ENCODE measurements at regions not wholly inside any gene's neighbourhood (a gene's known extent, or its start where the extent isn't known, plus 50 kb on each side); places are given as distances from the start of the nearest gene placed in this dataset.

- SMC1A ChIA-PET (ENCODE audit: uncharacterized antibody, unreplicated experiment) = interaction anchor here (1.4 kb wide), 1 partner anchor 243 kb away, joined by 3 read pairs; no protein-coding TSS in a partner anchor
- intact Hi-C loops (cut with micrococcal nuclease; ENCODE audit: unreplicated experiment) = no loop called here
Measured at GRCh38 chr19:28457620-28458019, 755.3 kb downstream of the UQCRFS1 start.

More at GRCh38 chr19:28457620-28458019, 755.3 kb downstream of the UQCRFS1 start:
- H3K27ac ChIP-seq (ENCODE audit: control insufficient read depth, insufficient read depth) = no peak overlapping the region
- POLR2A ChIA-PET = interaction anchor here (0.7 kb wide), 2 partner anchors 49 to 68 kb away, joined by 4 to 5 read pairs; no protein-coding TSS in a partner anchor
- no TSS peak for BruUV-seq (replicated peaks)
- ATAC-seq = no peak
- no peak for FAIRE-seq
- no peaks in the 10 kb centered on the region for H3K79me2 ChIP-seq (ENCODE audit: control insufficient read depth, insufficient read depth, low read length)
- H2AFZ ChIP-seq (ENCODE audit: control insufficient read depth, low read depth, low read length) = no peak overlapping the region
- no peaks in the 10 kb centered on the region for H4K20me1 ChIP-seq (ENCODE audit: control insufficient read depth, insufficient read depth)
- no peak overlapping the region for H3K4me2 ChIP-seq (ENCODE audit: control insufficient read depth, insufficient read depth)
- H3K4me1 ChIP-seq (ENCODE audit: control insufficient read depth, insufficient read depth, low read length) = no peaks in the 10 kb centered on the region
- no peak overlapping the region for H3K4me3 ChIP-seq
- DNase-seq (ENCODE audit: low read depth, low spot score) = no peak
- in situ Hi-C loops (cut with MboI) = no loop called here
- H3K9me3 ChIP-seq (replicated peaks; ENCODE audit: control insufficient read depth, insufficient read depth, low read length) = no peaks in the 10 kb centered on the region; the same call in 2 of the 3 replicates
- 0% methylated on average over 2 of the region's 2 CpGs for WGBS (ENCODE audit: insufficient coverage, insufficient replicate concordance, low lambda C conversion rate, missing lambda C conversion rate)
- no peaks in the 10 kb centered on the region for H3K27me3 ChIP-seq (replicated peaks in 1 of 2; ENCODE audit: control insufficient read depth in 2 of 2, insufficient read depth in 2 of 2, low read length in 1 of 2)
- CTCF ChIA-PET = interaction anchor here (0.8 to 1.7 kb wide), 2 partner anchors 54 to 176 kb away, joined by 3 to 8 read pairs; no protein-coding TSS in a partner anchor
- RAD21 ChIA-PET (ENCODE audit: unreplicated experiment) = interaction anchor here (2.2 kb wide), 1 partner anchor 176 kb away, joined by 7 read pairs; no protein-coding TSS in a partner anchor
- no peak for TF ChIP-seq USF2 (IDR thresholded peaks at IDR 0.05; ENCODE audit: borderline replicate concordance, low read depth, low read length)
- TF ChIP-seq MAX (IDR thresholded peaks at IDR 0.05; ENCODE audit: low read depth, low read length) = no peak
- no peak for TF ChIP-seq SIX5 (IDR thresholded peaks at IDR 0.05; ENCODE audit: low read depth, low read length, severe bottlenecking)
- no peak for TF ChIP-seq MYC (IDR thresholded peaks at IDR 0.05; ENCODE audit: insufficient read depth, insufficient read length, insufficient replicate concordance, low read length, severe bottlenecking)
- no peak for TF ChIP-seq SMARCA5 (IDR thresholded peaks at IDR 0.05)
- TF ChIP-seq SP1 (IDR thresholded peaks at IDR 0.05; ENCODE audit: low read depth, low read length) = no peak
- no peak for TF ChIP-seq KLF5 (IDR thresholded peaks at IDR 0.05; ENCODE audit: partially characterized antibody)
- no peak for TF ChIP-seq FOXM1 (IDR thresholded peaks at IDR 0.05; ENCODE audit: low read depth, low read length)
- TF ChIP-seq POLR2AphosphoS2 (IDR thresholded peaks at IDR 0.05; ENCODE audit: low read depth, low read length) = no peak
- no peak for TF ChIP-seq IKZF2 (IDR thresholded peaks at IDR 0.05)
- TF ChIP-seq HDAC2 (IDR thresholded peaks at IDR 0.05) = no peak
- TF ChIP-seq BACH1 (IDR thresholded peaks at IDR 0.05; ENCODE audit: borderline replicate concordance) = no peak
- TF ChIP-seq E4F1 (IDR thresholded peaks at IDR 0.05; ENCODE audit: borderline replicate concordance, partially characterized antibody) = no peak
- TF ChIP-seq WRNIP1 (IDR thresholded peaks at IDR 0.05; ENCODE audit: borderline replicate concordance, low read depth, low read length) = no peak
- no peak for TF ChIP-seq E2F4 (IDR thresholded peaks at IDR 0.05; ENCODE audit: low read depth, low read length)
- no peak for TF ChIP-seq BCLAF1 (IDR thresholded peaks at IDR 0.05)
- no peak for TF ChIP-seq MXI1 (IDR thresholded peaks at IDR 0.05; ENCODE audit: low read depth, low read length)
- no peak for TF ChIP-seq POU2F2 (IDR thresholded peaks at IDR 0.05; ENCODE audit: borderline replicate concordance, low read depth, low read length)
- H3K36me3 ChIP-seq (ENCODE audit: control insufficient read depth in 2 of 2, insufficient read depth in 2 of 2, low read length in 1 of 2) = no peaks in the 10 kb centered on the region
- H3K9ac ChIP-seq (ENCODE audit: control insufficient read depth, insufficient read depth, low read length) = no peak overlapping the region
